ENCODE measurements at regions not wholly inside any gene's neighbourhood (a gene's known extent, or its start where the extent isn't known, plus 50 kb on each side); places are given as distances from the start of the nearest gene placed in this dataset.

DNA sequence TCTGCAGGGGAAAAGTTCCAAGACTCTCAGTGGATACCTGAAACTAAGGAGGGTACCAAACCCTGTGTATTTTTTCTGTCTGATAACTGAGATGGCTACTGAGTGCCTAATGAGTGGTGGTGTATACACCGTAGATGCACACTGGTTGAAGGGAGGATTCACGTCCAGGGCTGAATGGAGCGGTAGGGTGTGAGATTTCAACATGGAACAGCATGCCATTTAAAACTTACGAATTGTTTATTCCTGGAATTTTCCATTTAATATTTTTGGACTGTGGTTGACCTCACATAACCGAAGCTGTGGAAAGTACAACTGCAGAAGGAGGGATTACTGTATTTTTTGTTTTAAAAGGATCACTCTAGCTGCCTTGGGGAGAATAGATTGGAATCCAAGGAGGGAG, 322.5 kb upstream of the SORL1-AS1 start:
- Mint-ChIP-seq H3K4me1 (no peaks in the 10 kb centered on the region), H3K4me3 (no peak overlapping the region), H3K27ac (no peak overlapping the region), H3K36me3 (no peaks in the 10 kb centered on the region), H3K27me3 (peaks cover 4% of the 10 kb centered on the region), H3K9me3 (no peaks in the 10 kb centered on the region)
- CTCF ChIA-PET, result no interaction called here
- DNase-seq, result no peak

- no peak overlapping the region for H3K4me3 Mint-ChIP-seq
- CTCF ChIA-PET, result no interaction called here
- H3K27me3 Mint-ChIP-seq, result peaks cover 4% of the 10 kb centered on the region
- no peak for DNase-seq
- no peaks in the 10 kb centered on the region for H3K4me1 Mint-ChIP-seq
- H3K27ac Mint-ChIP-seq, result no peak overlapping the region
- H3K9me3 Mint-ChIP-seq, result no peaks in the 10 kb centered on the region
- no peaks in the 10 kb centered on the region for H3K36me3 Mint-ChIP-seq
Observed at GRCh38 chr11:121773076-121773475, 320.3 kb upstream of the SORL1-AS1 start.

DNA sequence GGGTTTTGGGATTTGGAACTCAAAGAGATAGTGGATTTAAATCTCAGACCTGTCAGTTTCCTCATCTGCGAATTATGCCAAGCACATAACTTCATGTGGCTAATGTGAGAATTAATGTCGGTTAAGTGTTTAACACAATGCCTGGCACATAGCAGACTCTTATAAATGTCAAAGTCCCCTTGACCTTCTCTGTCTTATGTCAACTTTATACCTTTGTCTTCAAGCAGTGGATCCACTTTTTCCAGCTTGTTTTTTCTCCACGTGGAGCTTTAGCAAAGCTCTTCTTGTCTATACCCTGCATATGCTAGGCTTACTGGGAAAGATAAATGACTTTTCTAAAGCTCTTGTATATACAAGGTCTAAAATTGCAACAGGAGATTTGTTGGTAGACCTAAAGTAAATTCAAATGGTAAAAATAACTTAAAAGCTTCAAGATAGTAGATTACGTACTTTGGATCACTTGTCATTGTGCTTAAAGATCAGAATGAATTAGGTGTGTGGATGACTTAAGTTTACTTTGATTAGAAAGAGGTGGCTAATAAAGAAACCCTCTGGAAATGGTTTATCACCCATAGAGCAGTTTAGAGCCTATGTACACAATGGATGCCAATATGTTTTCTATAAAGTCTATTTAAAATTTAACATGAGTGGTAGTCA, 318.3 kb upstream of the SORL1-AS1 start:
- peaks cover 4% of the 10 kb centered on the region for H3K27me3 Mint-ChIP-seq
- no peak overlapping the region for H3K4me3 Mint-ChIP-seq
- H3K27ac Mint-ChIP-seq, result no peak overlapping the region
- CTCF ChIA-PET, result no interaction called here
- H3K9me3 Mint-ChIP-seq, result no peaks in the 10 kb centered on the region
- H3K4me1 Mint-ChIP-seq, result no peaks in the 10 kb centered on the region
- no peaks in the 10 kb centered on the region for H3K36me3 Mint-ChIP-seq
- no peak for DNase-seq

- no peaks in the 10 kb centered on the region for H3K36me3 Mint-ChIP-seq
- no peak for DNase-seq
- CTCF ChIA-PET, result no interaction called here
- H3K27me3 Mint-ChIP-seq, result peaks cover 4% of the 10 kb centered on the region
- H3K27ac Mint-ChIP-seq, result no peak overlapping the region
- no peak overlapping the region for H3K4me3 Mint-ChIP-seq
- no peaks in the 10 kb centered on the region for H3K9me3 Mint-ChIP-seq
- H3K4me1 Mint-ChIP-seq, result no peaks in the 10 kb centered on the region
Observed at GRCh38 chr11:121769191-121769590, 316.4 kb upstream of the SORL1-AS1 start.

DNA sequence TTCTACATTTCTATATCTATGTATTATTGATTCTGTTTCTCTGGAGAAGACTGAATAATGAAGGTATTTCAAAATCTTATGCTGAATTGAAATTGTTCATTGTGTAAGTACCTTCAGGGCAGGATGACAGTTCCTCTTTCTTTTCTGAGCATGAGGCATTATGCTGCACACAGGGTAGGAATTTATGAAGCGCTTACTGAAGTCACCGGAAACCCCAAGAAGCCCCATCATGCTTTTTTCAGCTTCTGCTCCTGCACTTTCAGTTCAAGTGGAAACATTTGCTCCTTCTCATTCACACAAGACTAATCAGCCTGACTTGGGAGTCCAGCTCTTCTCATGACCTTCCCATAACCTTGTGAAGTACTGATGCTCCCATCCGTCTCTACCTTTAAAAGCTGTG, 314.7 kb upstream of the SORL1-AS1 start:
- CTCF ChIA-PET, result no interaction called here
- H3K27ac Mint-ChIP-seq, result no peak overlapping the region

GRCh38 chr11:121766991-121767390, 314.2 kb upstream of the SORL1-AS1 start:
- CTCF ChIA-PET, result no interaction called here
- H3K4me3 Mint-ChIP-seq, result no peak overlapping the region
- no peaks in the 10 kb centered on the region for H3K4me1 Mint-ChIP-seq
- DNase-seq, result no peak
- H3K27me3 Mint-ChIP-seq, result peaks cover 4% of the 10 kb centered on the region
- H3K27ac Mint-ChIP-seq, result no peak overlapping the region
- H3K9me3 Mint-ChIP-seq, result no peaks in the 10 kb centered on the region
- no peaks in the 10 kb centered on the region for H3K36me3 Mint-ChIP-seq

More for the DNA sequence above, 314.7 kb upstream of the SORL1-AS1 start:
- no peaks in the 10 kb centered on the region for H3K4me1 Mint-ChIP-seq
- no peak for DNase-seq
- no peaks in the 10 kb centered on the region for H3K36me3 Mint-ChIP-seq
- H3K4me3 Mint-ChIP-seq, result no peak overlapping the region
- H3K27me3 Mint-ChIP-seq, result peaks cover 4% of the 10 kb centered on the region
- H3K9me3 Mint-ChIP-seq, result no peaks in the 10 kb centered on the region

DNA sequence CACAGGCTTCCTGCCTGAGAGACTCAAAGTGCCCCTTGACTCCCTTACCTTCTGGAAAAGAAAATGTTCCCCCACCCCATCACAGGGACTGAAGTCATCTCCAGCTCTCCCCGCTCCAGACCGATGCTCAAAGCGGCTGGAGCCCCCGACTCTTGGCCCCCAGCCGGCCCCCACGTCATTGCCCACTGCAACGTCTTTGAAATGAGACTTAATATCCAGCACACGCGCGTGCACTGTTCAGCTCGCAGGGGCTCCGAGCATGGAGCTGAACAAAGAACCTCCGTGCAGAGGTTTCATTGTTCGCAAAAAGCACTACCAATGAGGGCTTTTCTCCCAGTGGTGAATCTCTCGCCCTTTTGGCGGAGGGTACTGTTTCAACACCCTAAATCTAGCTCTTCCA, 313.4 kb upstream of the SORL1-AS1 start:
- H3K4me3 Mint-ChIP-seq, result no peak overlapping the region
- H3K36me3 Mint-ChIP-seq, result no peaks in the 10 kb centered on the region
- CTCF ChIA-PET, result no interaction called here
- H3K4me1 Mint-ChIP-seq, result no peaks in the 10 kb centered on the region
- H3K9me3 Mint-ChIP-seq, result no peaks in the 10 kb centered on the region
- no peak for DNase-seq
- H3K27me3 Mint-ChIP-seq, result no peaks in the 10 kb centered on the region
- H3K27ac Mint-ChIP-seq, result no peak overlapping the region

DNA sequence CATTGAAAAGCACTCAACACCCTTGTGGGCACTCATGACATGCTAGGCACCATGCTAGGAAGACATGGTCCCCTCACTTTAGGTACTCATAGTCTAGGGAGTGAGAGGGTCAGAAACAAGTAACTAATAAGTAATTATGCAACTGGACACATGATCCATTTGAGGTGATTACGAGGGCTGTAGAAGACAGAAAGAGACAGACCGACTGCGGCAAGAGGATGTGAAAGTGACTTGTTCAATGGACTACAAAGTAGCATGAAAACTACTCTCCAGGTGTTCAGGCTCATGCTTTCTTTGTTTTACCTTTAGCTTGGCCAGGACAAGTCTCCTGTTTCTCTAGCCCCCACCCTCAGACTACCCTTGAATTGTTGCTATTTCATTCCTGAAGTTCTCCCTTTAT, 310.8 kb upstream of the SORL1-AS1 start:
- no peaks in the 10 kb centered on the region for H3K9me3 Mint-ChIP-seq
- no peak overlapping the region for H3K4me3 Mint-ChIP-seq
- no peak overlapping the region for H3K27ac Mint-ChIP-seq
- H3K27me3 Mint-ChIP-seq, result no peaks in the 10 kb centered on the region
- DNase-seq, result no peak
- no peaks in the 10 kb centered on the region for H3K36me3 Mint-ChIP-seq
- CTCF ChIA-PET, result no interaction called here
- no peaks in the 10 kb centered on the region for H3K4me1 Mint-ChIP-seq

DNA sequence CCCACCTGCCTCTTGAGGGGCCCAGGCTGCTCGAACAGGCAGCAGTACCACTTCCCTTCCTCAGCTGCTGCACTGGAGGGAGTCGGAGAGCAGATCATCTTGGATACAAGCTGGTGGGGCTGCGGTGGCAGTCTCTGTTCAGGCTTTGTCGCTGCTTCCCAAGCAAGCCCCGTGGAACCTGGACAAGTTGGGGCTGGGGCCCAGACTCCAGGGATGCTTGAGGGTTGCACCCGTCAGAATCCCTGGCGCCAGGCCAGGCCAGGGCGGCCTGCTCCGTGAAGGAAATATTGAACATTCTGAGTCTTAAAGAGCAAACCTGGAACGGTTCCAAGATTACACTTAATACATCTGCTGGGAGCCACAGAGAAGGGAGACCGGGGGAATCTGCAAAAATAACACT, 310.1 kb upstream of the SORL1-AS1 start:
- Mint-ChIP-seq H3K9me3 (no peaks in the 10 kb centered on the region), H3K27me3 (no peaks in the 10 kb centered on the region), H3K4me1 (no peaks in the 10 kb centered on the region), H3K4me3 (no peak overlapping the region), H3K36me3 (no peaks in the 10 kb centered on the region), H3K27ac (no peak overlapping the region)
- CTCF ChIA-PET, result no interaction called here
- no peak for DNase-seq

DNA sequence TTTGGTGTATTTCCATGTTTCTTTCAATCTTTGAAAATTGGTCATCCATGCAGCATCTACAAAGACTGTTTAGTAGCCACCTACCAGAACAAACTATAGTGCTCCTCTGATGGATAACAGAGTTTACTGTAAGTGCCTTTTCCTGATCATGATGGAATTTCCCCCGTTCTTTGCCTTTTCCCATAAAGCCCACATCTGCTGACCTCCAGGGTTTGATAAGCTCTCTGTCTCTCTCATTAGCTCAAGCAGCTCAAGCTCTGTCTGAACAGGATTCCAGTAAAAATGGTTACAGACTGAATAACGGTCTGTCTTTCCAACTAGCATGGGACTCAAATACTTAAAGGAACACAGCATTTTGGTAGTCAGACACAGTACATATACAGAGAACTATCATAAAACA, 308.4 kb upstream of the SORL1-AS1 start:
- no peak overlapping the region for H3K27ac Mint-ChIP-seq
- CTCF ChIA-PET, result no interaction called here
- H3K4me3 Mint-ChIP-seq, result no peak overlapping the region
- DNase-seq, result no peak
- no peaks in the 10 kb centered on the region for H3K27me3 Mint-ChIP-seq
- H3K36me3 Mint-ChIP-seq, result no peaks in the 10 kb centered on the region
- H3K4me1 Mint-ChIP-seq, result no peaks in the 10 kb centered on the region
- H3K9me3 Mint-ChIP-seq, result no peaks in the 10 kb centered on the region

GRCh38 chr11:121757480-121758125, 304.8 kb upstream of the SORL1-AS1 start:
- no peak overlapping the region for H3K27ac Mint-ChIP-seq
- H3K36me3 Mint-ChIP-seq, result no peaks in the 10 kb centered on the region
- H3K27me3 Mint-ChIP-seq, result no peaks in the 10 kb centered on the region
- CTCF ChIA-PET, result no interaction called here
- no peak for DNase-seq
- H3K4me1 Mint-ChIP-seq, result no peaks in the 10 kb centered on the region
- no peaks in the 10 kb centered on the region for H3K9me3 Mint-ChIP-seq
- no peak overlapping the region for H3K4me3 Mint-ChIP-seq

GRCh38 chr11:121755906-121756305, 303.1 kb upstream of the SORL1-AS1 start:
- H3K36me3 Mint-ChIP-seq, result no peaks in the 10 kb centered on the region
- no peak for DNase-seq
- no peak overlapping the region for H3K4me3 Mint-ChIP-seq
- no peaks in the 10 kb centered on the region for H3K27me3 Mint-ChIP-seq
- H3K9me3 Mint-ChIP-seq, result no peaks in the 10 kb centered on the region
- CTCF ChIA-PET, result interaction anchor here (0.7 kb wide), 1 partner anchor 318 kb away, joined by 3 read pairs; no protein-coding TSS in a partner anchor
- no peak overlapping the region for H3K27ac Mint-ChIP-seq
- H3K4me1 Mint-ChIP-seq, result no peaks in the 10 kb centered on the region

- no peaks in the 10 kb centered on the region for H3K36me3 Mint-ChIP-seq
- H3K27ac Mint-ChIP-seq, result no peak overlapping the region
- H3K4me3 Mint-ChIP-seq, result no peak overlapping the region
Observed at GRCh38 chr11:121755191-121755590, 302.4 kb upstream of the SORL1-AS1 start.

GRCh38 chr11:121754598-121754997, 301.8 kb upstream of the SORL1-AS1 start:
- Mint-ChIP-seq H3K27me3 (no peaks in the 10 kb centered on the region), H3K27ac (no peak overlapping the region), H3K4me1 (no peaks in the 10 kb centered on the region), H3K4me3 (no peak overlapping the region), H3K9me3 (no peaks in the 10 kb centered on the region), H3K36me3 (no peaks in the 10 kb centered on the region)
- DNase-seq, result no peak
- CTCF ChIA-PET, result no interaction called here

More at GRCh38 chr11:121755191-121755590, 302.4 kb upstream of the SORL1-AS1 start:
- CTCF ChIA-PET, result no interaction called here
- H3K9me3 Mint-ChIP-seq, result no peaks in the 10 kb centered on the region
- DNase-seq, result no peak
- no peaks in the 10 kb centered on the region for H3K27me3 Mint-ChIP-seq
- H3K4me1 Mint-ChIP-seq, result no peaks in the 10 kb centered on the region

- H3K27ac Mint-ChIP-seq, result no peak overlapping the region
Observed at GRCh38 chr11:121749691-121750090, 296.9 kb upstream of the SORL1-AS1 start.

More at GRCh38 chr11:121749691-121750090, 296.9 kb upstream of the SORL1-AS1 start:
- Mint-ChIP-seq H3K27me3 (no peaks in the 10 kb centered on the region), H3K4me3 (no peak overlapping the region), H3K9me3 (no peaks in the 10 kb centered on the region), H3K4me1 (no peaks in the 10 kb centered on the region), H3K36me3 (no peaks in the 10 kb centered on the region)
- CTCF ChIA-PET, result no interaction called here
- no peak for DNase-seq

All from activated naive CD4-positive, alpha-beta T cell treated with anti-CD3 and anti-CD28 coated beads, Interleukin-2, amount 10 ng/mL, durations not matched to agents 7 days and 5 days (primary cell).